Non-pigmented ciliary epithelial cell (primary cell): ENCODE measurements at regions not wholly inside any gene's neighbourhood (a gene's known extent, or its start where the extent isn't known, plus 50 kb on each side); places are given as distances from the start of the nearest gene placed in this dataset.

Experiments used
- DNase-seq: peaks from one replicate; pipeline ENCODE4 v3.0.0-alpha.2; 2010; ENCODE audit warnings: low read depth

GRCh38 chr1:208848854-208849253 lies 604.7 kb upstream of the PLXNA2 start:
- DNase-seq: no peak

DNA sequence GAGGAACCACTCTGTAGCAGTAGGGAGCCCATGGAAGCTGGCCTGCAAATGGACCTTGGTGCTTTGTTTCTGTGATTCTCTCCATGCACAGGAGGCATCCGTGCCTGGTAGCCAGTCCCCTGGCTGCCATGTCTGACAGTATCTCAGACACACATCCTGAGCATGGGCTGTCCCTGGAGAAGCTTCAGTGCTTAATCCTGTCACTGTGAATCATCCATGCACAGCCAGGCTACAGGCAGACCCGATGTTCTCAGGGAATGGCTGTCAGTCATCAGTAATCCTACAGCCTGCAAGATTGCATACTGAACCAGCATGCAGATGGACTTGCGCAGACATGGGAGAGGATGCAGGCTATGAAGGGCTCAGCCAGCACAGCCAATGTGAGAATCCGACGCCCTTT lies 606.3 kb upstream of the PLXNA2 start:
- DNase-seq: no peak

- DNase-seq: no peak
These were observed 607.2 kb upstream of the PLXNA2 start for GRCh38 chr1:208851366-208851765.

GRCh38 chr1:208852911-208853310 lies 608.7 kb upstream of the PLXNA2 start:
- DNase-seq: no peak

DNA sequence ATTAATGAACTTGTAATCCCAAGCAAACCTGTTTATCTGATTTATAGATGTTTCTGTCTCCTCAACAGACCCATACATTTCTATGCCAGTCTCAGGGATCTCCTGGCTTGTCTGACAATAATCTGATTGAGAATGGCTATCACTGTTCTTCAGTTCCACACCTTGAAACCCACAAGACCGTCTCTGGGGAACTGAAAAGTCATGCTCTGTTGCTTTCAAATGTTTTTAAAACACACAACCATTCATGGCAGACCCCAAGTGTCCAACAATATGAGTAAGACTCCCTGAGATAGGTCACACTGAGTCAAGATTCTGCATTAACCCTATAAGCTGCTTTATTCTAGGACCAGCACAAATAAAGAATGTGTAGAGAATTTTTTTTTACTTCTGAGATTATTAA lies 611.2 kb upstream of the PLXNA2 start:
- no peak for DNase-seq

DNA sequence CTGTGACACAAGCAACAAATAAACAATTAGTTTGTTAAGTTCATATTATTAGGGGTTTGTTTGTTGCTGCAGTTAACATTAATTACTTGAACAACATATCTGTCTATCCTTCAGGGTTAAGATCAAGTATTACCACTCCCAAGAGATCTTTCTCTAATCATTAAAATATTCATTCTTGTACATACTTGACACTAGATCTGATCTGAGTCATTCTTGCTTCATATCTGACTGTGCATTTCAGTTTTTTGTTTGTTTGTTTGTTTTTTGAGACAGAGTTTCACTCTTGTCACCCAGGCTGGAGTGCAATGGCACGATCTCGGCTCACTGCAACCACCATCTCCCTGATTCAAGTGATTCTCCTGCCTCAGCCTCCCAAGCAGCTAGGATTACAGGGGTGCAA lies 613.3 kb upstream of the PLXNA2 start:
- no peak for DNase-seq

DNA sequence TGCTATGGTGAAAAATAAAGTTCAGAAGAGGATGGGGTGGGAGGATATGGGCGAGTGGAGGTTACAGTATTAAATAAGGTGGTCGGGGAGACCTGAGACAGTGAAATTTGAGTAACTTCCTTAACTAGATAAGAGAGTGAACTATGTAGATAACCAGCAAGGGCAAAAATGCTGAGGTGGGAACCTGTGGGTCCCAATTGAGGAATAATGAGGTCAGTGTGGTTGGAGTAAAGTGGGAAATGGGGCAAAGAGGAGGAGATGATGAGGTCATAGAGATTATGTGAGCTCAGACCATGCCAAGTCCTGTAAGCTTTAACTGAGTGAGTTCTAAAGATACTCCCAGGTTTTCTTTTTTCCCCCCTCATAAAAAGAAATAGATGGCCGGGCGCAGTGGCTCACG lies 614.6 kb upstream of the PLXNA2 start:
- DNase-seq: no peak

- DNase-seq: no peak
These were observed 620.3 kb upstream of the PLXNA2 start for GRCh38 chr1:208864366-208864965.

- DNase-seq: no peak
These were observed 622.3 kb upstream of the PLXNA2 start for GRCh38 chr1:208866386-208866955.

- DNase-seq: no peak
These were observed 624.4 kb upstream of the PLXNA2 start for GRCh38 chr1:208868554-208868953.

DNA sequence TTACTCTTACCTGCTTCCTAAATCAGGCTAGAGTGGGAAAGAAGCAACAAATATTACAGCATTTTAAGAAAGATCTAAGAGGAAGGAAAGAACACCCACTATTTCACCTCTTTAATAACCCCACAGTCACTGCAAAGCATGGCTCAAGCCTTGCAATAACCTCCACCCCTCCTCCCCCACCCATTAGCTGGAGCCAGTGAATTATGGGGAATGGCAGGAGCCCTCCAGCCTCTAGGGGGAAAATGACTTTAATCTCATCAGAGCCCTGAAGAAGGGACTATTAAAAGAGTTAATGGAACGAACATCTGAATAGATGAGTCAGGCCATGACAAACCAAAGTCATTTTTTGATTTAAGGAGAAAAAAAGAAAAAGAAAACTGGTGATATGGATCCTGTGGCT lies 630.7 kb upstream of the PLXNA2 start:
- no peak for DNase-seq

- no peak for DNase-seq
These were observed 634.8 kb upstream of the PLXNA2 start for GRCh38 chr1:208879022-208879421.

DNA sequence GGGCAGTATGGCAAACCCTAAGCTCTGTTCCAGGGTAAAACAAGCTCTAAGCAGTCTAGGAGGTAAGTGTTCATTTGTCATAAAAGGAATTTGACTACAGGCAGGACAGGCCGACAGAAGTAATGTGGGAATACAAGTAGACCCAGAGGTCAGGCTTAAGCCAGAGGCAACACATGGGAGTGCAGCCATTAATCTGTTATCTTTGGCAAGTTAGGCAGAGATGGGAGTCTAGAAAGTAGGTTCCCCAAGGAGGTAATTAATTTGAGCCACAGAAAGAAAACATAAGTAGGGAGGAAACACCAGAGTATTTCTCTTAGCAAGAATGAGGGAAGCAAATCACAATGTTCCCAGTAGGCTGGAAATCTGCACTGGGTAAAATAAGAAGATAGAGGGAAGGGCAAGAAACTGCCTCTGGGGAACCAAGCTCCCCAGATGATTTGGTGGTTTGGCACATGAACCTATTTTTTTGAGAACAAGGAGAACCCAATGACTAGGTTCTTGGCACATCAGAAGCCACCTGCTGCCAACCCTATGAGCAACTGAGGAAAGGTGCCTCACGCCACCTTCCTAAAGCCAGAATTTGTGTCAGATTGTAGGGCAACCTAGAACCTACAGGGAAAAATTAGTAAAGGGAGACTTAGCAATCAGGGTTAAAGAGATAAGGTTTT lies 636.4 kb upstream of the PLXNA2 start:
- DNase-seq: no peak

GRCh38 chr1:208885060-208885459 lies 640.9 kb upstream of the PLXNA2 start:
- DNase-seq: no peak

- no peak for DNase-seq
These were observed 641.5 kb upstream of the PLXNA2 start for GRCh38 chr1:208885650-208886049.

DNA sequence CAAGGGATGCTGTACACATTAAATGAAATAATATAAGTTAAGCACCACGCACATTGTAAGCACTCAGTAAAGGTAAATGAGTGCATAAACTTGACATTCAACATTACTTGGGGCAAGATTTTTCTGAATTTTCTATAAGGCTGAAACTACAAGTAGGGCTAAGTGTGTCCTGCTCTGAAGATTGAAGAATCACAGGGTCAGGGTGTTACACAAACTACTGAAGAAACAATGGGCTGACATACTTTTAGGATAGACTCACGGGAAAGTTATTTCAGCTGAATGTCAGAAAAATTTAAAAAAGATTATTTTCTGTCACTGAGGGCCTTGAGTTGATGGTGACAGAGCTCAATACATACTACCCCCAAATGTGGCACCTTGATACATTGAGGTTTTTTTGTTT lies 644.2 kb upstream of the PLXNA2 start:
- DNase-seq: no peak

DNA sequence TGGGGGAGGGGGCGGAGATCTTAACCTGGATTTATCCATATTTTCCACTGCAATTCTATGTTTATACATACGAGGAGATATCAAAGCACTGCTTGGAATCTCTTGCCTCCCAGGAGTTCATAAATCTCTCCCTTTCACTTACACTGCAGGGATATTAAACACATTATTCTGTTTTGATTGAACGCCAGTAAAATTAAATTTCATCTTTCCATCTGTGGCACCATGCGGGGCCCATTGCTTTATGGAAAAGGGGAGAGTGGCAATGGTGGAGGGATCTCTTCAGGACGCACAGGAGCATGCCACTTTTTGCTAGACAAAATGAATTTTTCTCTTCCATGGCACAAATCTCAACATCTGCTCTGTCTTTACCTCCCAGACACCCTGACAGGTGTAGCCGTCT lies 648.0 kb upstream of the PLXNA2 start:
- no peak for DNase-seq

DNA sequence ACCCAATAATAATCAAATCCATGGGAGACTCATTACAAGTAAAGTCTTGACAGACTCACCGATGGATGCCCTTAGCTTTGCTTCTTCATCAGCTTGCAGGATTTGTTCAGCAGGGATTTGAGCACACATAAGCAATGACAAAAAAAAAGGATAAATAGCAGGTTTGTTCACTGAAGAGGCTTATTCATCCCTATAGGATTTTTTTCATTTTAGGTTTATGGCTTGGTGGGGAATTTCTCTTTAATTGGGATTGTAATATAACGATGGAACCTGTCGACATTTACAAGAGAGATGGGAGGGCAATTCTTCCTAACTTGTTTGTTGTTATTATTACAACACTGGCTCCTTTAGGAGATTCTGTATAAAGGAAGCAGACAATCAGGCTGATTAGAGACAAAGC lies 649.1 kb upstream of the PLXNA2 start:
- DNase-seq: no peak

- DNase-seq: no peak
These were observed 651.0 kb upstream of the PLXNA2 start for GRCh38 chr1:208895181-208895580.

DNA sequence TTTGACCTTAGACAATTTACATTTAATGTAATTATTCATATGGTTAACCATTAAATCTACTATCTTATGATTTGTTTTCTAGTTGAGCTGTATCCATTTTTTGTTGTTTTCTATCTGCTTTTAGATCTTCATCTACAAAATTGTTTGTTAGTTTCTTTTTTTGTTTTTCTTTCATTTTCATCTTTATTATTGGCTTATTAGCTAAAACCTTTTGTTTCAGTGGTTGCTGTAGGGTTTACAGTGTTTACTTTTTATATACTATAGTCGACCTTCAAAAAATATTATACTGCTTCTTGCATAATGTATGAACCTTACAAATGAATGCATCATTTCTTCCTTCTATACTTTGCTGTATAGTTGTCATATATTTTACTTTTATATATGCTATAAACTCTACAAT lies 651.6 kb upstream of the PLXNA2 start:
- DNase-seq: no peak

- no peak for DNase-seq
These were observed 652.6 kb upstream of the PLXNA2 start for GRCh38 chr1:208896768-208897167.

DNA sequence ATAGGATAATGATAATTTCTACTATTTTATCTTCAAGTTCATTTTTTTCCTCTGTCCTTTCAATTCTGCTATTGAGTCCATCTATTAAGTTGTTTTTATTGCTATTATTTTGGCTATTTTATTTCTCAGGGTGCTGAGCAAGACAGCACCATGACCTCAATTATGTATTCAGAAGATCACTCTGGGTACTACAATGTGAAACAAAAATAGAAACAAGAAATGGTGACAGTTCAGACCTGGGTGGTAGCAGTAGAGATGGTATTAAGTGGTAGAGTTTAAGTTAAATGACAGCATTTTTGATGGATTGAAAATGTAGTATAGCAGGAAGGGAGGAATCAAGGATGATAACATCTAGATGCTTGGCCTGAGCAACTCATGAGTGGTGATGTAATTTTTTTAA lies 655.3 kb upstream of the PLXNA2 start:
- no peak for DNase-seq

- no peak for DNase-seq
These were observed 659.2 kb upstream of the PLXNA2 start for GRCh38 chr1:208903251-208903905.
